ENCODE measurements at regions not wholly inside any gene's neighbourhood (a gene's known extent, or its start where the extent isn't known, plus 50 kb on each side); places are given as distances from the start of the nearest gene placed in this dataset.
A peak's percentile ranks its signal among the peaks of the same experiment; 100 is the strongest.
"Not testable (repeated sequence)": the region's sequence is repeated elsewhere in the genome, so short reads cannot be mapped to it uniquely, and the experiment has no call there.

- peak in 1 of 2 donors; percentile 20 for DNase-seq (ENCODE audit: low read depth in 2 of 2)
These were observed 55.1 kb downstream of the CYCS start for GRCh38 chr7:25069900-25070443.

GRCh38 chr7:25068502-25069213, 56.4 kb downstream of the CYCS start:
- no peak for DNase-seq (ENCODE audit: low read depth in 2 of 2)

- DNase-seq (ENCODE audit: low read depth in 2 of 2): no peak
These were observed 57.1 kb downstream of the CYCS start for GRCh38 chr7:25067726-25068501.

- no peak for DNase-seq (ENCODE audit: low read depth in 2 of 2)
These were observed 58.8 kb downstream of the CYCS start for GRCh38 chr7:25066253-25066652.

- DNase-seq (ENCODE audit: low read depth in 2 of 2): no peak
These were observed 62.7 kb downstream of the CYCS start for GRCh38 chr7:25062380-25062779.

- DNase-seq (ENCODE audit: low read depth in 2 of 2): no peak
These were observed 64.5 kb downstream of the CYCS start for GRCh38 chr7:25060487-25061055.

- no peak for DNase-seq (ENCODE audit: low read depth in 2 of 2)
These were observed 65.5 kb downstream of the CYCS start for GRCh38 chr7:25059576-25059975.

GRCh38 chr7:25056368-25056767, 68.7 kb downstream of the CYCS start:
- no peak for DNase-seq (ENCODE audit: low read depth in 2 of 2)

GRCh38 chr7:25055520-25056220, 69.4 kb downstream of the CYCS start:
- no peak for DNase-seq (ENCODE audit: low read depth in 2 of 2)

- DNase-seq (ENCODE audit: low read depth in 2 of 2): no peak
These were observed 70.1 kb downstream of the CYCS start for GRCh38 chr7:25054819-25055519.

- no peak for DNase-seq (ENCODE audit: low read depth in 2 of 2)
These were observed 70.2 kb upstream of the OSBPL3 start for GRCh38 chr7:25050223-25050622.

GRCh38 chr7:25048444-25048834, 68.5 kb upstream of the OSBPL3 start:
- DNase-seq (ENCODE audit: low read depth in 2 of 2): no peak

- not testable (repeated sequence) for DNase-seq (ENCODE audit: low read depth in 2 of 2)
These were observed 67.8 kb upstream of the OSBPL3 start for GRCh38 chr7:25047571-25048443.

- DNase-seq (ENCODE audit: low read depth in 2 of 2): no peak
These were observed 57.3 kb upstream of the OSBPL3 start for GRCh38 chr7:25037325-25037724.

- DNase-seq (ENCODE audit: low read depth in 2 of 2): no peak
These were observed 55.3 kb upstream of the OSBPL3 start for GRCh38 chr7:25035274-25035673.

- DNase-seq (ENCODE audit: low read depth in 2 of 2): no peak
These were observed 54.2 kb upstream of the OSBPL3 start for GRCh38 chr7:25034136-25034535.

GRCh38 chr7:25032774-25033743, 53.1 kb upstream of the OSBPL3 start:
- no peak for DNase-seq (ENCODE audit: low read depth in 2 of 2)

- DNase-seq (ENCODE audit: low read depth in 2 of 2): no peak
These were observed 51.5 kb upstream of the OSBPL3 start for GRCh38 chr7:25031432-25031831.

- no peak for DNase-seq (ENCODE audit: low read depth in 2 of 2)
These were observed 51.0 kb upstream of the OSBPL3 start for GRCh38 chr7:25031007-25031406.

Data from stimulated activated CD8-positive, alpha-beta memory T cell treated with anti-CD3 and anti-CD28 coated beads, Interleukin-2, amount 100 ng/mL, for 1 hour (primary cell).